ENCODE measurements at regions not wholly inside any gene's neighbourhood (a gene's known extent, or its start where the extent isn't known, plus 50 kb on each side); places are given as distances from the start of the nearest gene placed in this dataset.

DNA sequence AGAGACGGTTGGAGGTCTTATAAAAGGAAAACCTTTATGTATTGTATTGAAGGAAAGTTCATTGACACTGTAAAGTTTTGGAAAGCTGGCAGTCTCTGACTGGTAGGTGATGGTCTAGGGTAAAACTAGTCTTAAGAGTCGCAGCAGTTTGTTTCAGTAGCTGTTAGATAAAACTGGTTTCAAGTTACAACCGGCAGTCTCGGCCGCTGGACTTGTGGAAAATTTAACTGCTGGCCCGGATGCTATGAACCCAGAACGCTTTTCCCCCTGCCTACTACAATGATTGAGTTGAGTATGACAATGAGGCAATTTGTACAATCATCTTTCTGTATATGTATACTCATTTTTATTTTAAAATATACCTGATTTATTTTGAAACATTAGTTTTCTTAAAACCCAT, 1426.9 kb downstream of the AACS start:
- no peak for TF ChIP-seq HDAC2 (IDR thresholded peaks at IDR 0.05)
- TF ChIP-seq CTCF (IDR thresholded peaks at IDR 0.05 in 2 of 3, conservative IDR thresholded peaks at IDR 0.05 in 1 of 3; ENCODE audit: control insufficient read depth in 2 of 3, extremely low read depth in 1 of 3, insufficient read depth in 1 of 3, low read depth in 3 of 3, low read length in 3 of 3): no peak
- TF ChIP-seq EZH2 (IDR thresholded peaks at IDR 0.05; ENCODE audit: borderline replicate concordance, control insufficient read depth, low read depth, low read length): no peak
- TF ChIP-seq NR2C1 (IDR thresholded peaks at IDR 0.05): no peak
- no peak for TF ChIP-seq REST (IDR thresholded peaks at IDR 0.05; ENCODE audit: low read depth, low read length)
- no peak for TF ChIP-seq SP1 (IDR thresholded peaks at IDR 0.05; ENCODE audit: low read depth, low read length)
- TF ChIP-seq RAD21 (IDR thresholded peaks at IDR 0.05; ENCODE audit: insufficient read depth, low read depth, low read length): no peak
- no peak for TF ChIP-seq SMC3 (IDR thresholded peaks at IDR 0.05; ENCODE audit: borderline replicate concordance, low read length)
- TF ChIP-seq RB1 (IDR thresholded peaks at IDR 0.05; ENCODE audit: borderline replicate concordance): no peak
